CD4-positive, alpha-beta T cell (primary cell): ENCODE measurements at regions not wholly inside any gene's neighbourhood (a gene's known extent, or its start where the extent isn't known, plus 50 kb on each side); places are given as distances from the start of the nearest gene placed in this dataset. TPM values are rescaled to one million over a fixed set of nuclear protein-coding genes. Genes with fewer than 3 reads are reported as not detected.

Experiments
- ATAC-seq: fragments of 200-7000 bp; cut with Tn5 transposase; one replicate; pipeline ENCODE4 v1.10.0; 2022; ENCODE audit warnings: mild to moderate bottlenecking; ENCODE audit not compliant: poor library complexity
- CTCF ChIA-PET: fragments of 350-600 bp; sonication (Branson Sonifier 250); formaldehyde crosslinking; loops from one replicate; lab custom pipeline; 2021; ENCODE audit warnings: antibody characterized with exemption, inconsistent platforms; lab: Charles Lee
- POLR2A ChIA-PET: fragments of 350-600 bp; sonication (Branson Sonifier 250); formaldehyde crosslinking; loops from one replicate; lab custom pipeline; 2021; ENCODE audit warnings: antibody characterized with exemption, inconsistent platforms; lab: Charles Lee
- DNase-seq, 14 experiments: peaks; one replicate each; pipeline ENCODE4 v3.0.0-alpha.2; 2013 to 2020; ENCODE audit warnings: mixed read lengths in 2 of 14
- H3K27ac ChIP-seq, 2 donors: one replicate each; pipeline versions ENCODE4 v1.5.1 to v1.7.0; 2013; ENCODE audit warnings: low read length in 2 of 2, low read depth in 1 of 2, mild to moderate bottlenecking in 1 of 2
- H3K27me3 ChIP-seq, 2 experiments: 1 replicate in 1 of 2; 2 replicates in 1 of 2; pipeline versions ENCODE4 v1.6.1 to v1.7.0; 2013; ENCODE audit warnings: low read length in 2 of 2, control low read depth in 1 of 2, mild to moderate bottlenecking in 1 of 2, moderate library complexity in 1 of 2; ENCODE audit not compliant: insufficient read depth in 2 of 2, control insufficient read depth in 1 of 2
- H3K36me3 ChIP-seq: one replicate; pipeline ENCODE4 v1.6.1; 2013; ENCODE audit warnings: low read length, control low read depth; ENCODE audit not compliant: insufficient read depth
- H3K4me1 ChIP-seq: one replicate; pipeline ENCODE4 v1.6.1; 2013; ENCODE audit warnings: low read length, control low read depth; ENCODE audit not compliant: insufficient read depth
- H3K4me3 ChIP-seq: one replicate; pipeline ENCODE4 v1.5.1; 2013; ENCODE audit warnings: mild to moderate bottlenecking, low read length, moderate library complexity
- H3K9me3 ChIP-seq, 2 experiments: 1 replicate in 1 of 2; 2 replicates in 1 of 2; pipeline versions ENCODE4 v1.6.1 to v1.7.0; 2013; ENCODE audit warnings: low read length in 2 of 2, mild to moderate bottlenecking in 2 of 2, control low read depth in 1 of 2, moderate library complexity in 1 of 2; ENCODE audit not compliant: control insufficient read depth in 1 of 2, insufficient read depth in 1 of 2
- H3K27ac Mint-ChIP-seq: one replicate; pipeline ENCODE4 v1.8.0; 2020; ENCODE audit warnings: mixed read lengths
- H3K27me3 Mint-ChIP-seq: one replicate; pipeline ENCODE4 v1.8.0; 2021; ENCODE audit warnings: mixed read lengths
- H3K36me3 Mint-ChIP-seq: one replicate; pipeline ENCODE4 v1.8.0; 2021; ENCODE audit warnings: low read depth, mixed read lengths
- H3K4me1 Mint-ChIP-seq: one replicate; pipeline ENCODE4 v1.8.0; 2021; ENCODE audit warnings: low read depth, mixed read lengths
- H3K4me3 Mint-ChIP-seq: one replicate; pipeline ENCODE4 v1.8.0; 2020; ENCODE audit warnings: mild to moderate bottlenecking, mixed read lengths
- H3K9me3 Mint-ChIP-seq: one replicate; pipeline ENCODE4 v1.8.0; 2020; ENCODE audit warnings: mixed read lengths
- CTCF ChIP-seq: fragments of 200-600 bp; IDR thresholded peaks from one replicate; pipeline ENCODE4 v1.8.0; 2022; ENCODE audit warnings: antibody characterized with exemption, mild to moderate bottlenecking
- intact Hi-C, 2 experiments: fragments of 100-400 bp; cut with DNase I in 1 of 2; cut with micrococcal nuclease in 1 of 2; formaldehyde crosslinking; loops; one replicate each; pipeline versions ENCODE4 v1.15.1 to v1.9.0; 2023 to 2025; cut with DNase I, micrococcal nuclease
- microRNA-seq: library from miRNA; unstranded; fragments of <30 nt; microRNA quantifications from one replicate; pipeline ENCODE4 v1.2.0, GENCODE V29; 2021; ENCODE audit warnings: borderline microRNAs expressed, borderline replicate concordance

- Histone ChIP-seq H3K27ac (no peak overlapping the region), H3K4me1 (no peaks in the 10 kb centered on the region), H3K36me3 (no peaks in the 10 kb centered on the region), H3K27me3 (no peaks in the 10 kb centered on the region), H3K9me3 (peaks cover 0 to 21% of the 10 kb centered on the region in 2 experiments), H3K4me3 (no peak overlapping the region)
- ChIA-PET CTCF (no interaction called here), POLR2A (no interaction called here)
- Mint-ChIP-seq H3K27me3 (peaks cover 24% of the 10 kb centered on the region), H3K27ac (peak overlapping the region; percentile 85), H3K4me1 (peaks cover 9% of the 10 kb centered on the region), H3K9me3 (peaks cover 11% of the 10 kb centered on the region), H3K4me3 (peak overlapping the region; percentile 69), H3K36me3 (peaks cover 23% of the 10 kb centered on the region)
- intact Hi-C loops: loop anchor here in 1 of 2 experiments (10.0 kb wide), 2 partner anchors 144 to 494 kb away; partner anchors contain the start of genes ACSL1 and IRF2
- TF ChIP-seq CTCF: no peak
- no peak for DNase-seq
- no peak for ATAC-seq
These were observed 49.9 kb upstream of the HELT start for GRCh38 chr4:184968366-184968765.

Small RNAs in the stretch of these regions (microRNA-seq; reads per million reads assigned to microRNA genes)
- gene MIR4455: not detected
